PC-3 (cell line): ENCODE measurements at regions not wholly inside any gene's neighbourhood (a gene's known extent, or its start where the extent isn't known, plus 50 kb on each side); places are given as distances from the start of the nearest gene placed in this dataset.

Source experiments
- ATAC-seq: fragments of 200-7000 bp; cut with Tn5 transposase; 2 replicates; pipeline ENCODE4 v1.9.1; 2020; ENCODE audit warnings: mild to moderate bottlenecking, moderate library complexity
- BruUV-seq: library from RNA; stranded (reverse); fragments of 400-500 nt; replicated peaks from 2 replicates; lab custom pipeline; 2021; lab: Mats Ljungman, UMichigan
- CTCF ChIA-PET: fragments of 300-600 bp; sonication (Branson Sonifier 250); formaldehyde crosslinking; loops from one replicate; lab custom pipeline; 2022; ENCODE audit warnings: antibody characterized with exemption; lab: Charles Lee
- POLR2A ChIA-PET: fragments of 300-600 bp; sonication (Branson Sonifier 250); formaldehyde crosslinking; loops from one replicate; lab custom pipeline; 2022; ENCODE audit warnings: antibody characterized with exemption; ENCODE audit not compliant: unreplicated experiment; lab: Charles Lee
- DNase-seq: peaks from one replicate; pipeline ENCODE4 v3.0.0-alpha.2; 2015
- H2AFZ ChIP-seq: fragments of 300-600 bp; sonication (generic); 2 replicates; pipeline ENCODE4 v1.6.0; 2016; ENCODE audit warnings: antibody characterized with exemption, low read length
- H3F3A ChIP-seq: fragments of 300-600 bp; sonication (generic); one replicate; pipeline ENCODE4 v1.6.0; 2017; ENCODE audit warnings: antibody characterized with exemption, low read length, control low read depth, mild to moderate bottlenecking; ENCODE audit not compliant: unreplicated experiment
- H3K27ac ChIP-seq: fragments of 300-600 bp; sonication (generic); 2 replicates; pipeline ENCODE4 v1.5.1; 2016; ENCODE audit warnings: mild to moderate bottlenecking, low read length
- H3K27me3 ChIP-seq: fragments of 300-600 bp; sonication (generic); 2 replicates; pipeline ENCODE4 v1.6.1; 2016; ENCODE audit warnings: low read length, mixed read lengths
- H3K36me3 ChIP-seq: fragments of 300-600 bp; sonication (generic); 2 replicates; pipeline ENCODE4 v1.6.1; 2016; ENCODE audit warnings: low read depth, mixed run types, low read length, mixed read lengths
- H3K4me1 ChIP-seq: fragments of 300-600 bp; sonication (generic); 2 replicates; pipeline ENCODE4 v1.5.1; 2016; ENCODE audit warnings: low read length; ENCODE audit not compliant: insufficient read depth
- H3K4me2 ChIP-seq: fragments of 300-600 bp; sonication (generic); 2 replicates; pipeline ENCODE4 v1.6.0; 2016; ENCODE audit warnings: low read length
- H3K4me3 ChIP-seq: fragments of 300-600 bp; sonication (generic); 2 replicates; pipeline ENCODE4 v1.5.1; 2016; ENCODE audit warnings: mild to moderate bottlenecking, low read length, mixed read lengths
- H3K79me2 ChIP-seq: fragments of 300-600 bp; sonication (generic); 2 replicates; pipeline ENCODE4 v1.6.1; 2017; ENCODE audit warnings: low read length, mixed read lengths
- H3K9ac ChIP-seq: fragments of 300-600 bp; sonication (generic); 2 replicates; pipeline ENCODE4 v1.6.0; 2016; ENCODE audit warnings: mild to moderate bottlenecking, low read length
- H3K9me2 ChIP-seq: fragments of 300-600 bp; sonication (generic); replicated peaks from 2 replicates; pipeline ENCODE4 v1.6.1; 2016; ENCODE audit warnings: mixed run types, low read length, mixed read lengths
- H3K9me3 ChIP-seq: fragments of 300-600 bp; sonication (generic); 2 replicates; pipeline ENCODE4 v1.6.1; 2016; ENCODE audit warnings: low read length, mixed read lengths
- H4K20me1 ChIP-seq: fragments of 300-600 bp; sonication (generic); 2 replicates; pipeline ENCODE4 v1.6.1; 2016; ENCODE audit warnings: low read length, mixed read lengths
- EZH2 ChIP-seq: fragments of 300-600 bp; sonication (generic); IDR thresholded peaks from one replicate; pipeline ENCODE4 v1.6.1; 2017; ENCODE audit warnings: antibody characterized with exemption, mild to moderate bottlenecking, low read length; ENCODE audit not compliant: unreplicated experiment
- EZH2phosphoT487 ChIP-seq: fragments of 300-600 bp; sonication (generic); IDR thresholded peaks from 2 replicates; pipeline ENCODE4 v1.6.1; 2018; ENCODE audit warnings: mild to moderate bottlenecking, antibody characterized with exemption, low read length, borderline replicate concordance
- intact Hi-C: fragments of 100-400 bp; cut with micrococcal nuclease; formaldehyde crosslinking; loops from 2 replicates; pipeline ENCODE4 v1.9.0; 2023
- TF ChIP-seq, protein P1 (sequence below): fragments of 300-600 bp; sonication (generic); conservative IDR thresholded peaks from 2 replicates; pipeline ENCODE4 v1.5.1; 2017; ENCODE audit warnings: antibody characterized with exemption, low read depth, mild to moderate bottlenecking, low read length

DNA sequence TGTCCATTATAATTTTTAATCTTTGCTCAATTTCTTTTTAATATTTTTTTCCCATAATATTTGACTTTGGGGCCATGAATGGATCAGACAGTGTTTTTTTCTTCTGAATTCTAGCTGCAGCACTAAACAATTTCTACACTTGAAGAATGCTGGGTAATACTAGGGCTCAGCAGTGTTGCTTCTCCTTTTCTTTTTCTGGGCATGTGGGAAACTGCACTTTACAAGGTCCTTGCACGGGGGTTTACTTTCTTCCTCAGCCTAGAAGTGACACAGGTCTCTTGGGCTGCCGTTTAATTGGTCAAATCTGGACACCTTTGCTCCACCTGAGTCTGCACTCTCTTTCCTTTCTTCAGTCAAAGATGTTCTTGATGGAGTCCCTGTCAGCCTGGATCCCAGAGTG lies 135.4 kb upstream of the APCDD1 start:
- H3K36me3 ChIP-seq, result no peaks in the 10 kb centered on the region
- H3K4me2 ChIP-seq, result no peak overlapping the region
- H3K79me2 ChIP-seq, result no peaks in the 10 kb centered on the region
- no peaks in the 10 kb centered on the region for H4K20me1 ChIP-seq
- ChIA-PET POLR2A (no interaction called here), CTCF (no interaction called here)
- TF ChIP-seq EZH2phosphoT487, result no peak
- TF ChIP-seq, protein P1, sequence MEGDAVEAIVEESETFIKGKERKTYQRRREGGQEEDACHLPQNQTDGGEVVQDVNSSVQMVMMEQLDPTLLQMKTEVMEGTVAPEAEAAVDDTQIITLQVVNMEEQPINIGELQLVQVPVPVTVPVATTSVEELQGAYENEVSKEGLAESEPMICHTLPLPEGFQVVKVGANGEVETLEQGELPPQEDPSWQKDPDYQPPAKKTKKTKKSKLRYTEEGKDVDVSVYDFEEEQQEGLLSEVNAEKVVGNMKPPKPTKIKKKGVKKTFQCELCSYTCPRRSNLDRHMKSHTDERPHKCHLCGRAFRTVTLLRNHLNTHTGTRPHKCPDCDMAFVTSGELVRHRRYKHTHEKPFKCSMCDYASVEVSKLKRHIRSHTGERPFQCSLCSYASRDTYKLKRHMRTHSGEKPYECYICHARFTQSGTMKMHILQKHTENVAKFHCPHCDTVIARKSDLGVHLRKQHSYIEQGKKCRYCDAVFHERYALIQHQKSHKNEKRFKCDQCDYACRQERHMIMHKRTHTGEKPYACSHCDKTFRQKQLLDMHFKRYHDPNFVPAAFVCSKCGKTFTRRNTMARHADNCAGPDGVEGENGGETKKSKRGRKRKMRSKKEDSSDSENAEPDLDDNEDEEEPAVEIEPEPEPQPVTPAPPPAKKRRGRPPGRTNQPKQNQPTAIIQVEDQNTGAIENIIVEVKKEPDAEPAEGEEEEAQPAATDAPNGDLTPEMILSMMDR, result no peak
- TF ChIP-seq EZH2, result no peak
- no peak overlapping the region for H2AFZ ChIP-seq
- DNase-seq (no peak), ATAC-seq (no peak)
- intact Hi-C loops, result no loop called here
- no peaks in the 10 kb centered on the region for H3F3A ChIP-seq
- no peak overlapping the region for H3K4me3 ChIP-seq
- H3K4me1 ChIP-seq, result no peaks in the 10 kb centered on the region
- H3K9ac ChIP-seq, result no peak overlapping the region
- H3K27ac ChIP-seq, result no peak overlapping the region
- no TSS peak for BruUV-seq
- H3K9me3 ChIP-seq, result no peaks in the 10 kb centered on the region
- no peaks in the 10 kb centered on the region for H3K9me2 ChIP-seq
- peaks cover 52% of the 10 kb centered on the region for H3K27me3 ChIP-seq

DNA sequence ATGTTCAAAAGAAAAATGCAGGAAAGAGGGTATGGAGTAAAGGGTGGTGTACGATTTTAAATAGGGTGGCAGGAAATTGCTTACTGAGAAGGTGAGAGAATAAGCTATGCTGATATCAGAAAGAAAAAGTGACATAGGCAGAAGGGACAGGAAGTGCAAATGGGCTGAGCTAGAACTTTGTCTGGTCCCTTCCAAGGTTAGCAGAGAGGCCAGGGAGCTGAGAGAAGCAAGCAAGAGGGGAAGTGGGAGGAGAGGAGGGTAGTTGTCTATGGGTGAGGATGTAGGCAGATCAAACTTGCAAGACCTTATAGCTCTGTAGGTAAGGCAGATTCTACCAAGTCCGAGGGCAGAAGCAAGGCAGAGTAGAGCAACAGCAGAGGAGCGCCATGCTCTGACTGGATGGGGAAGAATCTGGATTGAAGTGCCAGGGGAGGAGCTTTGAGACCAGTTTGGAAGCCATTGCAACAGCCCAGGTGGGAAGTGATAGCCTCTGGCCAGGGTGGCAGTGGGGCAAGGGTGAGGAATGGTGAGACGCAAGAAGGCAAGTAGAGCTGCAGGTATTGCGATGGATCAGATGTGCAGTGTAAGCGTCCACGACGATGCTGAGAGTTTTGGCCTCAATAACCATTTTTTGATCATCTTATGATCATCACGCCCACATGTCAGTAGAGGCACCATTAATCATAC lies 134.4 kb upstream of the APCDD1 start:
- intact Hi-C loops, result no loop called here
- ChIA-PET POLR2A (no interaction called here), CTCF (no interaction called here)

DNA sequence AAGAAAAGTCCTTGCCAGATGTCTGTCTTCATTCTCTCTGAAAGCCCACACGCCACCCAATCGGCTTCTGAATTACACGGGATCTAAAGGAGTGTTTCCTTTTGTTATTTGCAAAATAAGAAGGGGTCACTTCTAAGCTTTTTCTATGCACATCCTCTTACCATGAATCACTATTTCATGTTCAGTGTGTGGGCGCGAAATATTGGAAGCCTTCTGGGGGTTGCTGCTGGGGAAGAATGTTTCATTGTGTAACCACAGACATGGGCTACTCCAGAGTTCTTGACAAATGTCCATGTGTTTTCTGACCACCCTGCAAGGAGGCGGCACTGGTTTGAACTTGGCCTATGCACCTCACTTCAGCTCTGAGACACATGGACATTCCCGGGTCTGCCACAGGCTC lies 133.6 kb upstream of the APCDD1 start:
- BruUV-seq, result no TSS peak
- Histone ChIP-seq H3K79me2 (no peaks in the 10 kb centered on the region), H4K20me1 (no peaks in the 10 kb centered on the region), H3K9me2 (no peaks in the 10 kb centered on the region), H3K4me3 (no peak overlapping the region), H3K4me1 (no peaks in the 10 kb centered on the region), H3K4me2 (no peak overlapping the region), H3K36me3 (no peaks in the 10 kb centered on the region), H3F3A (no peaks in the 10 kb centered on the region), H3K9me3 (no peaks in the 10 kb centered on the region), H3K9ac (no peak overlapping the region), H2AFZ (no peak overlapping the region), H3K27ac (no peak overlapping the region), H3K27me3 (peaks cover 56% of the 10 kb centered on the region)
- ChIA-PET CTCF (interaction anchor here (0.7 kb wide), 1 partner anchor 262 kb away, joined by 3 read pairs; no protein-coding TSS in a partner anchor), POLR2A (no interaction called here)
- TF ChIP-seq, protein P1, result no peak
- no peak for TF ChIP-seq EZH2
- no peak for TF ChIP-seq EZH2phosphoT487
- intact Hi-C loops, result no loop called here
- no peak for DNase-seq
- ATAC-seq, result no peak

More for the DNA sequence above, 134.4 kb upstream of the APCDD1 start:
- no peaks in the 10 kb centered on the region for H3K4me1 ChIP-seq
- H3K79me2 ChIP-seq, result no peaks in the 10 kb centered on the region
- H3K9me3 ChIP-seq, result no peaks in the 10 kb centered on the region
- ATAC-seq, result no peak
- BruUV-seq, result no TSS peak
- H3K4me3 ChIP-seq, result no peak overlapping the region
- no peak overlapping the region for H2AFZ ChIP-seq
- no peak overlapping the region for H3K9ac ChIP-seq
- H4K20me1 ChIP-seq, result no peaks in the 10 kb centered on the region
- no peaks in the 10 kb centered on the region for H3K9me2 ChIP-seq
- H3K36me3 ChIP-seq, result no peaks in the 10 kb centered on the region
- H3F3A ChIP-seq, result no peaks in the 10 kb centered on the region
- H3K27me3 ChIP-seq, result peaks cover 54% of the 10 kb centered on the region
- no peak for TF ChIP-seq EZH2
- TF ChIP-seq EZH2phosphoT487, result no peak
- TF ChIP-seq, protein P1, result no peak
- no peak for DNase-seq
- no peak overlapping the region for H3K4me2 ChIP-seq
- no peak overlapping the region for H3K27ac ChIP-seq
